Tibial artery (tissue), 4 donors: ENCODE measurements at regions not wholly inside any gene's neighbourhood (a gene's known extent, or its start where the extent isn't known, plus 50 kb on each side); places are given as distances from the start of the nearest gene placed in this dataset.

Experiments used
- DNase-seq, 2 donors: peaks; one replicate each; pipeline ENCODE4 v3.0.0-alpha.2; 2019
- H3K27ac ChIP-seq, 2 donors: fragments of 200-600 bp; sonication (generic) in 1 of 2; 1 replicate in 1 of 2; 2 replicates in 1 of 2; pipeline ENCODE4 v1.5.1; 2018 to 2019; ENCODE audit warnings: mild to moderate bottlenecking in 1 of 2
- H3K27me3 ChIP-seq, 2 donors: fragments of 200-600 bp; sonication (generic) in 1 of 2; one replicate each; pipeline versions ENCODE4 v1.5.1 to v1.6.0; 2016 to 2019
- H3K36me3 ChIP-seq, 3 donors: fragments of 200-600 bp; sonication (generic) in 2 of 3; one replicate each; pipeline ENCODE4 v1.5.1; 2016 to 2019; ENCODE audit warnings: mild to moderate bottlenecking in 2 of 3
- H3K4me1 ChIP-seq, 4 donors: fragments of 200-600 bp; sonication (generic) in 2 of 4; 1 replicate in 3 of 4; 2 replicates in 1 of 4; pipeline ENCODE4 v1.5.1; 2016 to 2019
- H3K4me3 ChIP-seq, 2 donors: fragments of 200-600 bp; sonication (generic) in 1 of 2; 1 replicate in 1 of 2; 2 replicates in 1 of 2; pipeline ENCODE4 v1.5.1; 2018 to 2019; ENCODE audit warnings: mild to moderate bottlenecking in 2 of 2
- H3K9me3 ChIP-seq, 3 donors: fragments of 200-600 bp; sonication (generic) in 1 of 3; one replicate each; pipeline ENCODE4 v1.5.1; 2016 to 2019
- CTCF ChIP-seq, 2 experiments: fragments of 200-600 bp in 1 of 2; fragments of 450-650 bp in 1 of 2; IDR thresholded peaks; one replicate each; pipeline ENCODE4 v1.5.1; 2017 to 2019; ENCODE audit warnings: antibody characterized with exemption in 2 of 2, mild to moderate bottlenecking in 1 of 2, moderate library complexity in 1 of 2
- intact Hi-C: fragments of 100-400 bp; cut with DNase I; formaldehyde crosslinking; loops from one replicate; pipeline ENCODE4 v1.15.0; 2023; ENCODE audit warnings: low total_unique reads

GRCh38 chr17:33628500-33629346, 335.6 kb upstream of the ASIC2 start:
- H3K9me3 ChIP-seq, result peaks cover 0 to 11% (median 10%) of the 10 kb centered on the region in 3 donors
- H3K4me3 ChIP-seq, result no peak overlapping the region
- H3K36me3 ChIP-seq, result no peaks in the 10 kb centered on the region
- no peak for DNase-seq
- intact Hi-C loops, result no loop called here
- TF ChIP-seq CTCF (IDR thresholded peaks at IDR 0.05), result no peak
- H3K4me1 ChIP-seq, result peaks cover 4 to 7% (median 5%) of the 10 kb centered on the region in 4 donors
- H3K27me3 ChIP-seq, result no peaks in the 10 kb centered on the region
- no peak overlapping the region for H3K27ac ChIP-seq

GRCh38 chr17:33633446-33633845, 340.4 kb upstream of the ASIC2 start:
- intact Hi-C loops, result no loop called here
- DNase-seq, result no peak

GRCh38 chr17:33637534-33637933, 344.4 kb upstream of the ASIC2 start:
- Histone ChIP-seq H3K4me3 (no peak overlapping the region), H3K36me3 (no peaks in the 10 kb centered on the region), H3K27ac (no peak overlapping the region), H3K9me3 (no peaks in the 10 kb centered on the region), H3K4me1 (no peaks in the 10 kb centered on the region), H3K27me3 (no peaks in the 10 kb centered on the region)
- no peak for TF ChIP-seq CTCF (IDR thresholded peaks at IDR 0.05)
- DNase-seq, result no peak
- intact Hi-C loops, result no loop called here

More at GRCh38 chr17:33633446-33633845, 340.4 kb upstream of the ASIC2 start:
- Histone ChIP-seq H3K4me1 (no peaks in the 10 kb centered on the region), H3K36me3 (no peaks in the 10 kb centered on the region), H3K4me3 (no peak overlapping the region), H3K27me3 (no peaks in the 10 kb centered on the region), H3K27ac (no peak overlapping the region), H3K9me3 (peaks cover 0 to 11% (median 10%) of the 10 kb centered on the region in 3 donors)
- TF ChIP-seq CTCF (IDR thresholded peaks at IDR 0.05), result no peak

GRCh38 chr17:33639103-33639880, 346.2 kb upstream of the ASIC2 start:
- Histone ChIP-seq H3K27me3 (no peaks in the 10 kb centered on the region), H3K27ac (no peak overlapping the region), H3K4me3 (no peak overlapping the region), H3K36me3 (no peaks in the 10 kb centered on the region), H3K9me3 (no peaks in the 10 kb centered on the region), H3K4me1 (no peaks in the 10 kb centered on the region)
- intact Hi-C loops, result no loop called here
- TF ChIP-seq CTCF (IDR thresholded peaks at IDR 0.05), result no peak
- no peak for DNase-seq

GRCh38 chr17:33640629-33641028, 347.5 kb upstream of the ASIC2 start:
- DNase-seq, result no peak
- no peaks in the 10 kb centered on the region for H3K4me1 ChIP-seq
- H3K27me3 ChIP-seq, result no peaks in the 10 kb centered on the region
- intact Hi-C loops, result loop anchor here (5.0 kb wide), 1 partner anchor 397 kb away; no protein-coding TSS in a partner anchor
- no peak overlapping the region for H3K27ac ChIP-seq
- no peaks in the 10 kb centered on the region for H3K9me3 ChIP-seq
- no peak overlapping the region for H3K4me3 ChIP-seq
- no peaks in the 10 kb centered on the region for H3K36me3 ChIP-seq
- no peak for TF ChIP-seq CTCF (IDR thresholded peaks at IDR 0.05)
